ENCODE measurements at regions not wholly inside any gene's neighbourhood (a gene's known extent, or its start where the extent isn't known, plus 50 kb on each side); places are given as distances from the start of the nearest gene placed in this dataset.

GRCh38 chr6:6714118-6714897 is 125.8 kb downstream of the LY86 start:
- no peak overlapping the region for H3K27ac ChIP-seq (ENCODE audit: insufficient read depth, low read depth, low read length, poor library complexity, severe bottlenecking)
- H3K4me1 ChIP-seq (ENCODE audit: control insufficient read depth, insufficient read depth, low read length): peaks cover 5% of the 10 kb centered on the region
- WGBS, 2 experiments: 78 to 80% methylated on average over 12 of the region's 12 CpGs

GRCh38 chr6:6714953-6715352 is 126.4 kb downstream of the LY86 start:
- WGBS, 2 experiments: 89 to 92% methylated on average over 7 of the region's 7 CpGs
- Histone ChIP-seq H3K9me3 (ENCODE audit: control insufficient read depth, low read length) (no peaks in the 10 kb centered on the region), H3K27ac (ENCODE audit: insufficient read depth, low read depth, low read length, poor library complexity, severe bottlenecking) (no peak overlapping the region), H3K36me3 (ENCODE audit: control insufficient read depth, insufficient read depth, low read length) (no peaks in the 10 kb centered on the region), H3K4me3 (ENCODE audit: insufficient read depth, low read depth, low read length) (no peak overlapping the region), H3K27me3 (ENCODE audit: control insufficient read depth, insufficient read depth, low read length, poor library complexity, severe bottlenecking) (no peaks in the 10 kb centered on the region), H3K4me1 (ENCODE audit: control insufficient read depth, insufficient read depth, low read length) (peaks cover 5% of the 10 kb centered on the region)

More at GRCh38 chr6:6714118-6714897, 125.8 kb downstream of the LY86 start:
- H3K36me3 ChIP-seq (ENCODE audit: control insufficient read depth, insufficient read depth, low read length): no peaks in the 10 kb centered on the region
- no peak overlapping the region for H3K4me3 ChIP-seq (ENCODE audit: insufficient read depth, low read depth, low read length)
- H3K9me3 ChIP-seq (ENCODE audit: control insufficient read depth, low read length): no peaks in the 10 kb centered on the region
- no peaks in the 10 kb centered on the region for H3K27me3 ChIP-seq (ENCODE audit: control insufficient read depth, insufficient read depth, low read length, poor library complexity, severe bottlenecking)

DNA sequence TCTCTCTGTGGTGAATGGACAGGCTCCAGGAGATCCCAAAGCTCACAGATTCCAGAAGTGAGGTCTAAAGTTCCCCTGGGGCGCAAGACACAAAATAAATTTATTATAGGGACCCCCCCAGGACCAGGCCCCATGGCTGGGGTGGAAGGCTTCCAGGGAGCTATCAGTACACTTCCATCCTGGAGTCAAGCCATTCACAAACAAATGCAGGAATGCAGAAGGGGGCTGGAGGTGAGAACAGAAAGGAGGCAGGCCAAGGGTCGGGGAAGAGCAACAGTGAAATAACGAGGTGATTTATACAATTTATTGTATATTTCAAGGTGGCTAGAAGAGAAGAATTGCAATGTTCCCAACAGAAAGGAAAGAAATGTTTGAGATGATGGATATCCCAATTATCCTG is 126.9 kb downstream of the LY86 start:
- H3K27ac ChIP-seq (ENCODE audit: insufficient read depth, low read depth, low read length, poor library complexity, severe bottlenecking): no peak overlapping the region
- H3K36me3 ChIP-seq (ENCODE audit: control insufficient read depth, insufficient read depth, low read length): no peaks in the 10 kb centered on the region
- no peak overlapping the region for H3K4me3 ChIP-seq (ENCODE audit: insufficient read depth, low read depth, low read length)
- H3K4me1 ChIP-seq (ENCODE audit: control insufficient read depth, insufficient read depth, low read length): peaks cover 5% of the 10 kb centered on the region
- 71 to 73% methylated on average over 3 of the region's 3 CpGs for WGBS, 2 experiments
- H3K27me3 ChIP-seq (ENCODE audit: control insufficient read depth, insufficient read depth, low read length, poor library complexity, severe bottlenecking): no peaks in the 10 kb centered on the region
- no peaks in the 10 kb centered on the region for H3K9me3 ChIP-seq (ENCODE audit: control insufficient read depth, low read length)

- WGBS, 2 experiments: 91 to 97% methylated on average over 6 of the region's 7 CpGs
- Histone ChIP-seq H3K27ac (ENCODE audit: insufficient read depth, low read depth, low read length, poor library complexity, severe bottlenecking) (no peak overlapping the region), H3K27me3 (ENCODE audit: control insufficient read depth, insufficient read depth, low read length, poor library complexity, severe bottlenecking) (no peaks in the 10 kb centered on the region), H3K4me3 (ENCODE audit: insufficient read depth, low read depth, low read length) (no peak overlapping the region), H3K9me3 (ENCODE audit: control insufficient read depth, low read length) (no peaks in the 10 kb centered on the region), H3K36me3 (ENCODE audit: control insufficient read depth, insufficient read depth, low read length) (no peaks in the 10 kb centered on the region), H3K4me1 (ENCODE audit: control insufficient read depth, insufficient read depth, low read length) (peaks cover 5% of the 10 kb centered on the region)
These were observed 128.7 kb downstream of the LY86 start for GRCh38 chr6:6716998-6717763.

GRCh38 chr6:6717953-6718352 is 129.4 kb downstream of the LY86 start:
- 85 to 91% methylated on average over 3 of the region's 3 CpGs for WGBS, 2 experiments
- no peaks in the 10 kb centered on the region for H3K27me3 ChIP-seq (ENCODE audit: control insufficient read depth, insufficient read depth, low read length, poor library complexity, severe bottlenecking)
- peaks cover 5% of the 10 kb centered on the region for H3K4me1 ChIP-seq (ENCODE audit: control insufficient read depth, insufficient read depth, low read length)
- H3K27ac ChIP-seq (ENCODE audit: insufficient read depth, low read depth, low read length, poor library complexity, severe bottlenecking): no peak overlapping the region
- no peak overlapping the region for H3K4me3 ChIP-seq (ENCODE audit: insufficient read depth, low read depth, low read length)
- no peaks in the 10 kb centered on the region for H3K36me3 ChIP-seq (ENCODE audit: control insufficient read depth, insufficient read depth, low read length)
- no peaks in the 10 kb centered on the region for H3K9me3 ChIP-seq (ENCODE audit: control insufficient read depth, low read length)

DNA sequence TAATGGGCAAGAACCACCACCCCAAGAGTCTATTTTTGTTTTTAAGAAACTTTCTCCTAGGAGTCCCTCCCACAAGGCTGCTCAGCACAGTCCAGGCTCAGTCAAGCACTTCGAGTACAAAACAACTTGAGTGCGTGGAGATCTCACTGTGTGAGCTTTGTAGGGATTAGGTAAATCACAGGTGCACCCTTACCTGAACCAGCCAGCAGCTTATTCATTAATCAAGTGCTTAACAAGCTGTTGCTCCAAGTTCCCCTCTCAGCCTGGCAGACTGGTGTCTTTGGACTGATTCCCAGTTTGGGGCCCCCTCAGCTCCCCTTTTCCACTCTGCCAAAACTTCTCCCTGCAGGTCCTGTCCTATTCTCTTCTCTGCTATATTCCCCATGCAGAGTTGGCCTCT is 133.1 kb downstream of the LY86 start:
- H3K27ac ChIP-seq (ENCODE audit: insufficient read depth, low read depth, low read length, poor library complexity, severe bottlenecking): no peak overlapping the region
- peaks cover 18% of the 10 kb centered on the region for H3K4me1 ChIP-seq (ENCODE audit: control insufficient read depth, insufficient read depth, low read length)
- H3K9me3 ChIP-seq (ENCODE audit: control insufficient read depth, low read length): no peaks in the 10 kb centered on the region
- H3K36me3 ChIP-seq (ENCODE audit: control insufficient read depth, insufficient read depth, low read length): no peaks in the 10 kb centered on the region
- H3K27me3 ChIP-seq (ENCODE audit: control insufficient read depth, insufficient read depth, low read length, poor library complexity, severe bottlenecking): peaks cover 13% of the 10 kb centered on the region
- no peak overlapping the region for H3K4me3 ChIP-seq (ENCODE audit: insufficient read depth, low read depth, low read length)
- WGBS, 2 experiments: 82 to 85% methylated on average over 2 of the region's 2 CpGs

DNA sequence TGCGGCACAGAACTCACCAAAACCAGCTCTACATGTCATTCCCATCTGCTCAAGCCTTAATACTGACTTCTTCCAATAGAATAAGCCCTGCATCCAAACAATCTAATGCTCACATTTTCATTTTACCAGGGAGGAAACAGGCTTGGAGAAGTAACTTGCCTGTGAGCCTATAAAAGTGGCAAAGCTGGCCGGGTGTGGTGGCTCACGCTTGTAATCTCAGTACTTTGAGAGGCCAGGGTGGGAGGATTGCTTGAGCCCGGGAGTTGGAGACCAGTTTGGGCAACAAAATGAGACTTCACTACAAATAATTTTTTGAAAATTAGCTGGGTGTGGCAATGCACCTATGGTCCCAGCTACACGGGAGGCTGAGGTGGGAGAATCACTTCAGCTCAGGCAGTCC is 133.7 kb downstream of the LY86 start:
- H3K9me3 ChIP-seq (ENCODE audit: control insufficient read depth, low read length): no peaks in the 10 kb centered on the region
- H3K4me1 ChIP-seq (ENCODE audit: control insufficient read depth, insufficient read depth, low read length): peaks cover 18% of the 10 kb centered on the region
- 89 to 97% methylated on average over 4 to 5 of the region's 5 CpGs for WGBS, 2 experiments
- H3K36me3 ChIP-seq (ENCODE audit: control insufficient read depth, insufficient read depth, low read length): no peaks in the 10 kb centered on the region
- no peak overlapping the region for H3K27ac ChIP-seq (ENCODE audit: insufficient read depth, low read depth, low read length, poor library complexity, severe bottlenecking)
- no peak overlapping the region for H3K4me3 ChIP-seq (ENCODE audit: insufficient read depth, low read depth, low read length)
- H3K27me3 ChIP-seq (ENCODE audit: control insufficient read depth, insufficient read depth, low read length, poor library complexity, severe bottlenecking): peaks cover 13% of the 10 kb centered on the region

GRCh38 chr6:6723361-6723760 is 134.8 kb downstream of the LY86 start:
- no peak overlapping the region for H3K4me3 ChIP-seq (ENCODE audit: insufficient read depth, low read depth, low read length)
- no peaks in the 10 kb centered on the region for H3K36me3 ChIP-seq (ENCODE audit: control insufficient read depth, insufficient read depth, low read length)
- no peaks in the 10 kb centered on the region for H3K9me3 ChIP-seq (ENCODE audit: control insufficient read depth, low read length)
- no peak overlapping the region for H3K27ac ChIP-seq (ENCODE audit: insufficient read depth, low read depth, low read length, poor library complexity, severe bottlenecking)
- H3K27me3 ChIP-seq (ENCODE audit: control insufficient read depth, insufficient read depth, low read length, poor library complexity, severe bottlenecking): peaks cover 13% of the 10 kb centered on the region
- 65 to 80% methylated on average over 1 of the region's 1 CpG for WGBS, 2 experiments
- peaks cover 19% of the 10 kb centered on the region for H3K4me1 ChIP-seq (ENCODE audit: control insufficient read depth, insufficient read depth, low read length)

GRCh38 chr6:6723921-6724538 is 135.5 kb downstream of the LY86 start:
- peaks cover 13% of the 10 kb centered on the region for H3K27me3 ChIP-seq (ENCODE audit: control insufficient read depth, insufficient read depth, low read length, poor library complexity, severe bottlenecking)
- no peak overlapping the region for H3K27ac ChIP-seq (ENCODE audit: insufficient read depth, low read depth, low read length, poor library complexity, severe bottlenecking)
- peaks cover 22% of the 10 kb centered on the region for H3K4me1 ChIP-seq (ENCODE audit: control insufficient read depth, insufficient read depth, low read length)
- H3K4me3 ChIP-seq (ENCODE audit: insufficient read depth, low read depth, low read length): no peak overlapping the region
- H3K9me3 ChIP-seq (ENCODE audit: control insufficient read depth, low read length): no peaks in the 10 kb centered on the region
- H3K36me3 ChIP-seq (ENCODE audit: control insufficient read depth, insufficient read depth, low read length): no peaks in the 10 kb centered on the region
- WGBS, 2 experiments: 45 to 46% methylated on average over 16 of the region's 16 CpGs

Data from ectodermal cell (in vitro differentiated cells).